Activated T-helper 1 cell treated with Interleukin-2 at 50 U/mL for 16 hours (primary cell): ENCODE measurements at regions not wholly inside any gene's neighbourhood (a gene's known extent, or its start where the extent isn't known, plus 50 kb on each side); places are given as distances from the start of the nearest gene placed in this dataset.

Experiments
- DNase-seq: peaks from one replicate; pipeline ENCODE4 v3.0.0-alpha.2; 2020; ENCODE audit warnings: low read depth

DNA sequence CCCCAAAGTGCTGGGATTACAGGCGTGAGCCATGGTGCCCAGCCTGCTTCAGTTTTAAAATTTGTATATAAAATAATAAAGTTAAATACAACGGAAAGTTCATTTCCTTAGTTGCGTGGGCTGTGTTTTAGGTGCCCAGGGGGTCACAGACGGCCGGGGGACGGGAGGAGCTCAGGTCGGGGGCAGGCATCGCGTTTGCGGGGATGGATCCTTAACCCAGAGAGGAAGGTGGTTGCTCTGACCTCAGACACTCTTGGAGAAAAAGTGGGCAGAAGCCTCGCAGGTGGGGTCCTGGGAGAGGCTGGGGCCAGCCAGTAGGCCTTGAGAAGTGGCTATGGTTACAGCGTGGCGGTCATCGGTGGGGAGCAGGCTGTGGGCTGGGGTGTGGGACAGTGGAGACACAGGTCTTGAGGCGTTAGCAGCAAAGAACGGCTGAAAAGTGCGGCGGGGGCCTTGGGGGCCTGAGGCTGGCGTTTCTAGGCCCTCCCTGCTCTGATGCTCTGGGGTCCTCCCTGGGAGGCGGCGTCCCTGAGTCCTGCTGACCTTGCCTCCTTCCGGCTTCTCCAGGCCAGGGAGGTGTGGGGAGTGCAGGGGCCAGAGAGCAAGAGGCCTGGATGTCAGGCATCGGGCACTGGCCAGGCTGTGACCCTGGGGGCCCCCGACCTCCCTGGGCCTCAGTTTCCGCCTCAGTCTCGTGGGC, 54.4 kb downstream of the UNCX start:
- no peak for DNase-seq

GRCh38 chr7:1287752-1288201, 55.1 kb downstream of the UNCX start:
- no peak for DNase-seq

- DNase-seq, result no peak
Measured at GRCh38 chr7:1288390-1288995, 55.8 kb downstream of the UNCX start.

GRCh38 chr7:1288996-1289551, 56.4 kb downstream of the UNCX start:
- no peak for DNase-seq

DNA sequence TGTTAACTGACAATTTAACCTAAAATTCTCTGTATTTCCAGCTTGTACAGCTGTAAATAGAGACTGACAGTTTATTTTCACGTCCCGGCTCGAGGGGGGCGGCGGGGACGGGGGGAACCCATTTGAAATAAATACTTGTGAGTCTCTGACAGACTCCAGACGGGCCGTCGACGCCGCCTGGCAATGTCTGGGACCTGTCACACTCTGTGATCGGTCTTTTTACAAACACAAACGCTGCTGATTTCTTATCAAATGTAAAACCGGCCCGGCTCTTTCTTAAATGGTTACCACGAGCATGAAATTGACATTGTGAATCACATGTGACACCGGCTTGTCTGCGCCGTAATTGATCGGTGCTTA, 57.0 kb downstream of the UNCX start:
- DNase-seq, result no peak

- no peak for DNase-seq
Measured at GRCh38 chr7:1290026-1290678, 57.5 kb downstream of the UNCX start.

DNA sequence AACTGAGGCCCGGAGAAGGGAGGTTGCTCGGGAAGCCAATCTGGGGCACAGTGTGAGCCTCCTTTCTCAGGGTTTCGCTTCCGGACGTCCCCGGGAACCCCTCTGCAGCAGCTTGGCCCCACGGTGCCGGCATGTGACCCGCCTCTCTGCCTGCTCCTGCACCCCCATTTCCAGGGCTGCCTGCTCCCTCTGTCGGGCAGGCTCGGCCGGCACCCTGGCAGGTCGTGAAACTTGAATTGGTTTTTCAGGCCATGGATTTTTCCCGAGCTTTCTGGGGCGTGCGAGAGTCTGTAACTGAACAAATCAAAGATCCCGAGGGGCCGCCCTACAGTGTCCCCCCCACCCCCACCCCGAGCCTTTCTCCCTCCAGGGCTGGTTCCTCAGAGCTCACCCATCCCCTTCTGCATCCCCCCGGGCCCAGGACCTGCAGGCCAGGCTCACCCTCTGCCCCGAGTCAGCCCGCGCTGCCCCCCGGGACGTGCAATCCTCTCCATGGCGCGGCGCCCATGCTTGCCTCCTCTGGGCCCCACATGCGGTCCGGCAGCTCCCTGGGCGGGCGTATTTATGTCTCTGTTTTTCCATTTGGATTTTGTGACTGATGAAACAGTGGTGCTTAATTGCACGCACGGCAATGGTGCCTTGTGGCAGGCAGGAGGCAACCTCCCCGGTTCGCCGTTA, 58.1 kb downstream of the UNCX start:
- DNase-seq, result no peak

- DNase-seq, result no peak
Measured at GRCh38 chr7:1291357-1291689, 58.7 kb downstream of the UNCX start.

DNA sequence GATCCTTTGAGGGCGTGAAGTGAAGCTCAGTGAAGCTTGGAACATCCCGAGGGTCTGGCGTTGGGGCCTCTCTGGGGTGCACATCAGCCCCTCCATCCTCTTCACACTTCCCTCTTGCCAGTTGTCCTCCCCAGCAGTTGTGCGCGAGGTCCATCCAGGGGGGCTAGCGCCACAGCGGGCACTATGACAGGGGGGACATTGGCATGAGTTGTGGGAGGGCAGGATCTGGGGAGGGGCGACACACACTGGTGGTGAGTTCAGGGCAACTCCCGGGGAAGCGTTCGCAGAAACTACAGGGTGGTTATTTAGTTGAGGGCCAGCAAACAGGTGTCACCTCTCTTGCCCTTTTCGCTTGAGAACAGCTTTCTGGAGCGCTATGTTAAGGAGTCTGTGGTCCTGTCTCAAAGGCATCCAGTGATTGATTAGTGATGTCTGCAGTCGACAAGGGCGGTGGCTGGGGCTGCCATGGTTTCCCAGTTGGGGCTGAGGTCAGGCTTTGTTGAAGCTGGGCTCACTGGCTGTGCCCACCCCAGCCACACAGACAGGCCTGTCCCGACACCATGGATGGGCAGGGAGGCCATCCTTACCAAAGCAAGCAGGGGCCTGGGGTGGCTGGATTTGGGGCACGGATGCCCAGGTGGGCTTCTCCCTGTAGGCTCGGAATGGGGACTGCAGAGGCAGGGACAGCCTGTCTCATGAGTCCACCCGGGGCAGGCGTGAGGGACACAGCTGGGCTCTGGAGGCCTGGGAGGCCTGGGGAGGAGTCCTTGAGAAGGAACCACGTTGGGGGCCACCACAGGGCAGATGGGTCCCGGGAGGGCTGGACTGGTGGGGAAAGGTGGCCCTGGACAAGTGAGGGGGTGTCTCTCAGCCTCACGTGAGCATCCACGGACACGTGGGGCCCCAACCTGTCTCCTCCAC, 59.4 kb downstream of the UNCX start:
- DNase-seq, result no peak

- DNase-seq, result no peak
Measured at GRCh38 chr7:1292972-1293830, 60.5 kb downstream of the UNCX start.

DNA sequence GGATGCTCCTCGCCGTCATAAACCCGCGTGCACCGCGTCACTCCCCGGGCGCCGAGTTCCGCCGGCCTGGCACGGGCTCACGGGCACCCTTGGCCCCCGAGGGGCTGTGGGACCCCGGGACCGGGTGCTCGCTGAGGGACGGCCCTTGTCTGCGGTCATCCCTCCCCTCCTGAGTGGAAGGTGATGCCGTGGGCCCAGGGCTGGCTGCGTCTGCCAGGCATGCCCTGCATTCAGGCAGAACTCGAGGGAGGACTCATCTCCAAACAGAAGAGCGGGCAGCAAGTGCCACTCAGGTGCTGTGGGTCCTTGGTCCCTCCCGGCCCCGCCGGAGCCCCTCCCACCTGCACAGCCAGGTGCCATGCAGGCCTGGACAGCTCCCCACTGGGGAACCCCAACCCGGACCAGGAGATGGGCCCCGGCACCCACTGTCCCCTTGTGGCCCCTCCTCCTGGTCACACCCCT, 61.3 kb downstream of the UNCX start:
- DNase-seq, result no peak

GRCh38 chr7:1295776-1296355, 63.2 kb downstream of the UNCX start:
- no peak for DNase-seq

GRCh38 chr7:1296356-1296981, 63.8 kb downstream of the UNCX start:
- no peak for DNase-seq

DNA sequence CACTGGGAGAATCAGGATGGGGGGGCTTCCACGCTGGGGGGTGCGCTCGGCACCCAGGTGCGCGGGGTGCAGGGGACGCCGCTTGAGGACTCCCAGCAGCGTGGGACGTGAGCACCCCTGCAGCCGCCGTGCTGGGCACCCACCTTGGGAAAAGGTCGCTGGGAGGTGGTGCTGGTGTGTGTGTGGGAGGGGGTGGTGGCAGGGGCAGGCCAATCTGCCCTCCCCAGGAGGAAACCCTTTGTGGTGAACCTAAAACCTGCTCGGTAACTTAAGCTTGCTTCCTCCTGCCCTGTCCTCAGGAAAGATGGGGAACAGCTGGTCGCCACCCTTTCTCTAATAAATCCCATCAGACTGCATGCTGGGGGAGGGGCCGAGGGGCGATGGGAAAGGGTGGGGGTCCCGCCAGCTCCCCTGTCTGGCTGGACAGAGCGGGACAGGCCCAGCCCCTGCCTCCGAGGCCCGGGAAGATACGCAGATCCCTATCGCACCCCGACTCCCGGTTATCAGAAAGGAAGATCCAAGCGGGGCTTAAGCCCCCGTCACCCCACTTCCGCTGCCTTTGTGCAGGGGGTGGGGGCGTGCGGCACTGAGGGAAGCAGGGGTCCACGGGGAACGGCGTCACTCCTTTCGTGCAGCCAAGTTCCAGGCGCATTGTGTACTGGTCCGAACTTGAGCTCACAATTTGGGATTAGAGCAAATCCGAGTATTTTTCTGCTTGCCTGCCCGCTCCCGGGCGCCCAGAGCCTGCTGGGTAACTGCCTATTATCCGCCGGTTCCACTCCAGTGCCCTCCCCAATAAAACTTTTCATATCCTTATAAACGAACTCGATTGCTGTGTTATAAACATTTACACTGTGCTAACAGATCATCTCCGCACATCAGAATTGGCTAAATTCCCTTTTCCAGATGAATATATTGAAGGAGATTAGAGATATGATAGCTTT, 64.6 kb downstream of the UNCX start:
- DNase-seq, result no peak

DNA sequence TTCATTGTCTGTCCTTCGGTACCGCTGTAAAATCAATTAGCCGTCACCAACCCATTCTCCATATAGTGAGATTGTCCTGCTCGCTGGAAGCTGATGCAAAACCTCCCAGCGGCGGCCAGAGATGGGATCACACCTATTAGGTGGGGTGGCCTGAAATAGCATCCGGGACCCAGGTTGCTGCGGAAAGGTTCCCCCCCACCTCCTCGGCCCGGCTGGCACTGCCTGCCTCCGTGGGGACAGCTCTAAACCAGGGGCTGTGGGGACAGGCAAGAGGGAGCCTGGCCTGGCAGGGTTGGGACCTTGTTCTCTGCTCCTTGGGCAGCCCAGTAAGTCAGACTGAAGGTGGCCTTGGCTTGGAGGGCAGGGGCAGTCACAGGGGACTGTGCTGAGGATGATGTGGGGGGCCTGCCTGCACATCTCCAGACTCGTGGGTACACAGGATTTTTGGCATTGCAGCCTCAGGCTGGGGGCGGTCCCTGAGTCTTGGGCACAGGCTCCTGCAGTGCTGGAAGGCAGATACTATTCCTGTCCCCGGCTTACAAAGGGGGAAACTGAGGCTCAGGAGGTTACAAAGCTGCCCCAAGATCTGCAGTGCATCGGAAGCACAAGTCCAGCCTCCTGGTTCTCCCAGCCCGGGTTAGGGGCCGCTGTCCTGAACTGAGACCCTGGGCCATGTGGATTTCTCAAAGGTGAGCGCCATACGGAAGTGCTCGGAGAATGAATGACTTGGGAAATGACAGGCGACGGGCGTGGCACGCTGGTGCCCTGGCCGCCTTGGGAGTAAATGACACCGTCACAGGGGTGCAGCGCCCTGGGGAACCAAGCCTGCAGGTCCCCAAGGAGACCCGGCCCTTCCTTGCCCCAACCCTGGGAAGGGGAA, 65.6 kb downstream of the UNCX start:
- DNase-seq, result no peak

DNA sequence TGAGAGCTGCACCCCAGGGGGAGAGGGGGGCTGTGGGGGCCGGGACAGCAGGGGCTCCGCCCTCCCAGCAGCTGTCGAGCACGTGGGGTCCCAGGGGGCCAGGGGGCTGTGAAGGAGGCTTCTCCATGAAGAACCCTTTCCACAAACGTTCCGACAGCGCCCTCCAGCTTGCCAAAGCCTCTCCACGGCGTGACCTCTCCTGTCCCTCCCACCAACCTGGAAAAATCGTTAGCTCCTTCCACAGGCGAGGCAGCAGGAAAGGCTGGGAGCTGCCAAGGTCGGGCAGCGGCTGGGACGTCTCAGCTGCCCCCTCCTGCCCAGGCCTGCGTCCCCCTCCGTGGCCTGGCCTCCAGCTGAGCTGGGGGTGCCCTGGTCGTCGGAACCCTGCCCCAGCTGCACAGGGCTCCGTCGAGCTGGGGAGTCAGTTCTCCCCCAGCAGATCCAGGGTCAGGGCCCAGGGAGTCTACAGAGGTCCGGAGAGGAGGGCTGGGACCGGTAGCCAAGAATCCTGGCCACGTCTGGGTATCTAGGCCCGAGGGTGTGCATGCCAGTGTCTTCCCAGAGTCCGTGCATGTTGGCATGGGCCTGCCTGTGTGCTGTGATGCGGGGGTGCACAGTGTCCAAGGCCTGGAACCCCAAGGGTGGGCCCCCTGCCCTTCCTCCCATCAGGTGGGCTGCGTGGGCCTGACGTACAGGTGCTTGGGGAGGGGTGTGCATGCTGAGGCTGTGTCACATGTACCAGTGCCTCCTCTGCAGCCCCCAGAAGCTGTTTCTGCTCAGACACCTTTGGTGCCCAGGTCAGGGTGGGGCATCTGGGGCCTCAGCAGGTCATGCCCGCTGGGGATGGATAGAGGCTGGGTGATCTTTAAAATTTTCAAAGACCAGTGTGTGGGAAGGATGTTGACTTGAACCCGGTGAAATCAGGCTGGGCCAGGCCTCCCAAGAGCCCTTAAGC, 66.5 kb downstream of the UNCX start:
- DNase-seq, result no peak
